Neuron (in vitro differentiated cells): ENCODE measurements at regions not wholly inside any gene's neighbourhood (a gene's known extent, or its start where the extent isn't known, plus 50 kb on each side); places are given as distances from the start of the nearest gene placed in this dataset.

Source experiments
- H2AFZ ChIP-seq: one replicate; pipeline ENCODE4 v1.6.1; 2013; ENCODE audit warnings: low read depth, mild to moderate bottlenecking, inconsistent platforms, low read length, moderate library complexity
- H3K27me3 ChIP-seq: one replicate; pipeline ENCODE4 v1.6.1; 2013; ENCODE audit warnings: low read length; ENCODE audit not compliant: insufficient read depth
- H3K36me3 ChIP-seq: one replicate; pipeline ENCODE4 v1.6.1; 2013; ENCODE audit warnings: low read length; ENCODE audit not compliant: insufficient read depth
- H3K4me1 ChIP-seq: one replicate; pipeline ENCODE4 v1.6.1; 2013; ENCODE audit warnings: low read length; ENCODE audit not compliant: insufficient read depth
- H3K4me3 ChIP-seq: 2 replicates; pipeline ENCODE4 v1.5.1; 2013; ENCODE audit warnings: mild to moderate bottlenecking, low read length, moderate library complexity
- H3K9me3 ChIP-seq: one replicate; pipeline ENCODE4 v1.6.1; 2013; ENCODE audit warnings: low read length

GRCh38 chr10:83283151-83283550 lies 856.2 kb upstream of the GHITM start:
- H3K4me3 ChIP-seq, result no peak overlapping the region
- H3K27me3 ChIP-seq, result no peaks in the 10 kb centered on the region
- H2AFZ ChIP-seq, result no peak overlapping the region
- no peaks in the 10 kb centered on the region for H3K9me3 ChIP-seq
- H3K4me1 ChIP-seq, result no peaks in the 10 kb centered on the region
- no peaks in the 10 kb centered on the region for H3K36me3 ChIP-seq

GRCh38 chr10:83287374-83287773 lies 851.9 kb upstream of the GHITM start:
- Histone ChIP-seq H3K9me3 (no peaks in the 10 kb centered on the region), H3K4me3 (no peak overlapping the region), H3K36me3 (no peaks in the 10 kb centered on the region), H2AFZ (no peak overlapping the region), H3K27me3 (no peaks in the 10 kb centered on the region), H3K4me1 (no peaks in the 10 kb centered on the region)

- Histone ChIP-seq H2AFZ (peak overlapping the region; percentile 5), H3K27me3 (no peaks in the 10 kb centered on the region), H3K4me1 (no peaks in the 10 kb centered on the region), H3K9me3 (no peaks in the 10 kb centered on the region), H3K36me3 (no peaks in the 10 kb centered on the region), H3K4me3 (no peak overlapping the region)
Measured at GRCh38 chr10:83289373-83289772, 849.9 kb upstream of the GHITM start.

- no peaks in the 10 kb centered on the region for H3K4me1 ChIP-seq
- H3K27me3 ChIP-seq, result no peaks in the 10 kb centered on the region
- no peaks in the 10 kb centered on the region for H3K36me3 ChIP-seq
- no peak overlapping the region for H3K4me3 ChIP-seq
- no peaks in the 10 kb centered on the region for H3K9me3 ChIP-seq
- H2AFZ ChIP-seq, result peak overlapping the region; percentile 5
Measured at GRCh38 chr10:83289948-83290347, 849.4 kb upstream of the GHITM start.

- Histone ChIP-seq H3K4me3 (no peak overlapping the region), H3K36me3 (no peaks in the 10 kb centered on the region), H2AFZ (no peak overlapping the region), H3K9me3 (no peaks in the 10 kb centered on the region), H3K27me3 (no peaks in the 10 kb centered on the region), H3K4me1 (no peaks in the 10 kb centered on the region)
Measured at GRCh38 chr10:83301732-83302131, 837.6 kb upstream of the GHITM start.

GRCh38 chr10:83302623-83303022 lies 836.7 kb upstream of the GHITM start:
- H3K36me3 ChIP-seq, result no peaks in the 10 kb centered on the region
- H3K4me1 ChIP-seq, result no peaks in the 10 kb centered on the region
- no peak overlapping the region for H2AFZ ChIP-seq
- no peak overlapping the region for H3K4me3 ChIP-seq
- no peaks in the 10 kb centered on the region for H3K27me3 ChIP-seq
- no peaks in the 10 kb centered on the region for H3K9me3 ChIP-seq

GRCh38 chr10:83310688-83311087 lies 828.6 kb upstream of the GHITM start:
- Histone ChIP-seq H3K36me3 (no peaks in the 10 kb centered on the region), H3K4me1 (no peaks in the 10 kb centered on the region), H2AFZ (no peak overlapping the region), H3K27me3 (no peaks in the 10 kb centered on the region), H3K4me3 (no peak overlapping the region), H3K9me3 (no peaks in the 10 kb centered on the region)

- H3K36me3 ChIP-seq, result no peaks in the 10 kb centered on the region
- no peaks in the 10 kb centered on the region for H3K9me3 ChIP-seq
- H2AFZ ChIP-seq, result no peak overlapping the region
- no peaks in the 10 kb centered on the region for H3K27me3 ChIP-seq
- no peak overlapping the region for H3K4me3 ChIP-seq
- no peaks in the 10 kb centered on the region for H3K4me1 ChIP-seq
Measured at GRCh38 chr10:83312570-83312969, 826.7 kb upstream of the GHITM start.

GRCh38 chr10:83332690-83333089 lies 806.6 kb upstream of the GHITM start:
- Histone ChIP-seq H3K27me3 (no peaks in the 10 kb centered on the region), H3K4me3 (no peak overlapping the region), H2AFZ (no peak overlapping the region), H3K4me1 (no peaks in the 10 kb centered on the region), H3K9me3 (no peaks in the 10 kb centered on the region), H3K36me3 (no peaks in the 10 kb centered on the region)

GRCh38 chr10:83333566-83333965 lies 805.7 kb upstream of the GHITM start:
- Histone ChIP-seq H3K9me3 (no peaks in the 10 kb centered on the region), H3K4me3 (no peak overlapping the region), H3K4me1 (no peaks in the 10 kb centered on the region), H2AFZ (no peak overlapping the region), H3K27me3 (no peaks in the 10 kb centered on the region), H3K36me3 (no peaks in the 10 kb centered on the region)

GRCh38 chr10:83343676-83344075 lies 795.6 kb upstream of the GHITM start:
- H3K4me3 ChIP-seq, result no peak overlapping the region
- H3K9me3 ChIP-seq, result no peaks in the 10 kb centered on the region
- H3K36me3 ChIP-seq, result no peaks in the 10 kb centered on the region
- H3K27me3 ChIP-seq, result no peaks in the 10 kb centered on the region
- H3K4me1 ChIP-seq, result no peaks in the 10 kb centered on the region
- no peak overlapping the region for H2AFZ ChIP-seq

GRCh38 chr10:83346266-83346910 lies 792.9 kb upstream of the GHITM start:
- no peaks in the 10 kb centered on the region for H3K27me3 ChIP-seq
- H2AFZ ChIP-seq, result no peak overlapping the region
- H3K9me3 ChIP-seq, result no peaks in the 10 kb centered on the region
- H3K4me1 ChIP-seq, result no peaks in the 10 kb centered on the region
- H3K36me3 ChIP-seq, result no peaks in the 10 kb centered on the region
- no peak overlapping the region for H3K4me3 ChIP-seq

GRCh38 chr10:83352588-83352987 lies 786.7 kb upstream of the GHITM start:
- Histone ChIP-seq H3K27me3 (no peaks in the 10 kb centered on the region), H3K4me3 (no peak overlapping the region), H3K36me3 (no peaks in the 10 kb centered on the region), H3K4me1 (no peaks in the 10 kb centered on the region), H2AFZ (no peak overlapping the region), H3K9me3 (no peaks in the 10 kb centered on the region)

- H2AFZ ChIP-seq, result no peak overlapping the region
- H3K4me1 ChIP-seq, result no peaks in the 10 kb centered on the region
- no peaks in the 10 kb centered on the region for H3K9me3 ChIP-seq
- H3K4me3 ChIP-seq, result no peak overlapping the region
- no peaks in the 10 kb centered on the region for H3K27me3 ChIP-seq
- no peaks in the 10 kb centered on the region for H3K36me3 ChIP-seq
Measured at GRCh38 chr10:83354456-83354855, 784.9 kb upstream of the GHITM start.
